ENCODE measurements at regions not wholly inside any gene's neighbourhood (a gene's known extent, or its start where the extent isn't known, plus 50 kb on each side); places are given as distances from the start of the nearest gene placed in this dataset.
A peak's percentile ranks its signal among the peaks of the same experiment; 100 is the strongest.

DNA sequence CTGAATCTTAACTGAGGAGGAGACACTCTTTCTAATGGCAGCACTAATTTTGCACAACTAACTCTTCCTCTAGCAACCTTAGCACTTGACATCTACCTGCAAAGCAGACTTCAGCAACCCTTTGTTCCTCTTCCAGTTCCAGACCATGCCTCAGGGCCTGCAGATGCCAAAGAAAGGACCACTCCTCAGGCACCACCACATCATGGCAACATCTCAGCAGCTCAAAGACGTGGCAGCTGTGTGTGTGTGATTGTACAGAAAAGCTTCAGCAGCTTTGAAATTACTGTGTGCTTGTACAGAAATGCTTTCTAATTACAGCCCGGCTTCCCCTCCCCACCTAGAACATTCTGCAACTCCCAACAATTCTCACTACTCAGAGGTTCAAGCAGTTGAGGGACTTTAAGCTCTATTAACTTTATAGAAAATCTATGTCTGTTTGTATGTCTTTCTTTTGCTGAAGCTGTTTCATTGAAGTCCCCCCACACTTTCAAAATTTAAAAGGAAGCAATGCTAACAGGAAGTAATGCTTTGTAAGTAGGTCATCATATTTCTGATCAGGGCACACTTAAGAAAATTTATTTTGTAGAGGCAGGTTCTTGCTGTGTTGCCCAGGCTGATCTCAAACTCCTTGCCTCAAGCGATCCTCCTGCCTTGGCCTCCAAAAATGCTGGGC lies 115.2 kb downstream of the CD47 start:
- Histone ChIP-seq H3K9ac (no peak overlapping the region), H3K27me3 (no peaks in the 10 kb centered on the region), H4K20me1 (no peaks in the 10 kb centered on the region), H3K4me2 (peak overlapping the region; percentile 36 to 72 (median 56)), H3K4me1 (peaks cover 29 to 45% (median 38%) of the 10 kb centered on the region in 10 experiments), H3K36me3 (no peaks in the 10 kb centered on the region), H3K9me3 (replicated peaks in 1 of 11) (no peaks in the 10 kb centered on the region), H3K4me3 (no peak overlapping the region), H3K27ac (no peak overlapping the region)
- TF ChIP-seq Cebpa-rat (IDR thresholded peaks at IDR 0.05), result no peak

DNA sequence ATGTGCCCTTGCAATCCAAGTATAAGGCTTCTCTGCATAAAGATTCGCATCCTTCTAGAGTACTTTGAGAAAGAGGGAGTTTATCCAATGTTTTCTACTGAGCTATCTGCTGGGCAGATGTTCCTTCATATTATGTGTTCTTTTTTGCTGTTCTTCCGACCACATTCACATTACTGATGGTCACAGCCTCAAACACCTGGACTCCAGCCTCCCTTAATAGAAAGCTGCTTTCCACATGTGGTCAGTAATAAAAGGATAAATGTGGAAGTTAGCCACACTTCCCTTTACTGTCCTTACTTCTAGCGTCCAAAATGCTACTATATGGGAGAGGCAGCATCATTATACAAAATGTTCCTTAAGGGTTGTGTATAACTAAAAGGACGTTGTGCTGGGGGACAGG lies 116.9 kb downstream of the CD47 start:
- H3K36me3 ChIP-seq, result no peaks in the 10 kb centered on the region
- H3K4me1 ChIP-seq, result peaks cover 22 to 51% (median 32%) of the 10 kb centered on the region in 10 experiments
- no peaks in the 10 kb centered on the region for H4K20me1 ChIP-seq
- no peak for TF ChIP-seq Cebpa-rat (IDR thresholded peaks at IDR 0.05)
- H3K27me3 ChIP-seq, result no peaks in the 10 kb centered on the region
- no peak overlapping the region for H3K27ac ChIP-seq
- no peaks in the 10 kb centered on the region for H3K9me3 ChIP-seq (replicated peaks in 1 of 11)
- H3K9ac ChIP-seq, result no peak overlapping the region
- H3K4me3 ChIP-seq, result no peak overlapping the region
- no peak overlapping the region for H3K4me2 ChIP-seq

DNA sequence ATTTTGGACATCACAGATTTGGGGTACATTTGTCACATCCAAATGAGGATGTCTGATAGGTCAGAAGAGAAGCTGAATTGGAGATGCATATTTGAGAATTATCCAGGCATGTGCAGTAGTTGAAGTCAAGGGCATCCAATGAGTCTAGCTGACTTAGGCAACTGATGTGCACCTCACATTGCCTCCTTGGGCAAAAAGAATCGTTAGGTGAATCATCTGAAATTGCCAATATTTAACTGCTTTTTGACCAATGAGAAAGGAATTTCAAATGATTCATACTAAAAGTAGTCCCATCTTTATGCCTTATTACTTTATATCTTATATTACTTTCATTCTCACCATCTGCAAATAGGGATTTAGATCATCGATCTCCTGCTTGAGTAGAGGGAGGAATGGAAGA lies 117.7 kb downstream of the CD47 start:
- no peaks in the 10 kb centered on the region for H3K9me3 ChIP-seq (replicated peaks in 1 of 11)
- H3K27ac ChIP-seq, result no peak overlapping the region
- no peak overlapping the region for H3K4me3 ChIP-seq
- H3K4me1 ChIP-seq, result peaks cover 14 to 43% (median 24%) of the 10 kb centered on the region in 10 experiments
- no peak overlapping the region for H3K9ac ChIP-seq
- TF ChIP-seq Cebpa-rat (IDR thresholded peaks at IDR 0.05), result no peak
- H3K36me3 ChIP-seq, result no peaks in the 10 kb centered on the region
- H4K20me1 ChIP-seq, result no peaks in the 10 kb centered on the region
- no peak overlapping the region for H3K4me2 ChIP-seq
- no peaks in the 10 kb centered on the region for H3K27me3 ChIP-seq

DNA sequence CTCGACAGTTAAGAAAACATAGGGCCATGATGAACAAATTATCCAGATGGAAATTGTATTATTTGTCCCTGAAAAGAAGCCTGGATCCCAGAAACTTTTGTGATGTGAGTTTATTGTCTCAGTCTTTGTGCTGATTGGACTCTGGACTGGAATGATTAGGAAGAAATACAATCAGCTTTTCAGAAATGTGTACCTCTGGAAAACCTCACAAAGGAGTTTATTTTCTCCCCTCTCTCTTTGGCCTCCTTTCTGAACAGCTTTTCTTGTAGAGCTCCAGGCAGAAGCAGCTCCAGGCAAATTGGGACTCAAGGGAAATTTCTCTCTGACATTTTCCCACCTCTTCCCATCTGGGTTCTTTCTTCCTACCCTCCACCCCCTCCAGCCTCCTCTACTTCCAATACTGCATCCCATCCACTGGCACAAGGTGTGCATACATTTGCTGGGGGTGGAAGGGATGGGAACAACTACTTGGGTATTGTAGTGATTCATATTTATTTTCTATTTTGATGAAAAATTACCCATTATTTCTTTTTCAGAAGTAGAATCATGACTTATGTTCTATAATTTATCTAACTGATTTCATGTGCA lies 119.7 kb downstream of the CD47 start:
- H3K4me1 ChIP-seq, result peaks cover 7 to 40% (median 8%) of the 10 kb centered on the region in 10 experiments
- no peaks in the 10 kb centered on the region for H3K27me3 ChIP-seq
- no peak overlapping the region for H3K4me3 ChIP-seq
- H3K9me3 ChIP-seq (replicated peaks in 1 of 11), result no peaks in the 10 kb centered on the region
- peak overlapping the region in 1 of 11 experiments; percentile 57; a peak in 2 of 22 replicates for H3K4me2 ChIP-seq
- H3K27ac ChIP-seq, result no peak overlapping the region
- no peak for TF ChIP-seq Cebpa-rat (IDR thresholded peaks at IDR 0.05)
- no peaks in the 10 kb centered on the region for H3K36me3 ChIP-seq
- no peak overlapping the region for H3K9ac ChIP-seq
- H4K20me1 ChIP-seq, result no peaks in the 10 kb centered on the region

DNA sequence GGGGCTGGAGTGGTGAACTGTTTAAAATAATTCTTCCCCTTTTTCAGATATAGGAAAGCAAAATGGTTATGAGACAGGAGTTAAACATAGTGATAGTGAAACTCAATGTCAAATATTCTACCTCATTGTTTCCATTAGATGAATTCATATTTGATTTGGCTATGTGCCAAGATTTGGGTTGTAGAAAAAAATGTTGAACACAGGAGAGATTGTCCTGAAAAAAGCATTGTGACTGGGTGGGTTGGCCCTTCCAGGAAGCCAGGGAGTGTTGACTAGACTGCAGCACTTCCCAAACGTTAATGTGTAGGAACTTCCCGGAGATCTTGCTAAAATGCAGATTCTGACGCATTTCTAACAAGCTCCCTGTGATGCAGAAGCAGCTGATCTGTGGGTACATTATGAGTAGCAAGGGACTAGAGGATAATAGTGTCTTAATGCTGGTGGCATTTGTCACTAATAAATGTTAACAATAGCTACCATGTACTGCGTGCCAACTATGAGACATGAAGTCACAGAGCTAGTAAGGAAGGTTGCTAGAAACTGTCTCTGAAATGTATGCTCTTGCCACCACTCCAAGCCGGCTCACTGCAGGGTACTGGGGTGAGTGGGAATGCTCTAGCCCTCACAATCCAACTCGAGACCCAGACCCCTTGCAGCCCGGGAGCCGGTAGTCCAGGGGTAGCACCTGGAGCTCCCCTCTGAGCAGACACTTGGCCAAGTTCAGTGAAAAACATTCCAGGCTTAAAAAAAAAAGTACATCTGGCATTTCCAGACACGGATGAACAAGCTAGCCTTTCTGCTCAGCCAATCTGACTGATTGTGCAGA lies 120.6 kb downstream of the CD47 start:
- no peak overlapping the region for H3K9ac ChIP-seq
- TF ChIP-seq Cebpa-rat (IDR thresholded peaks at IDR 0.05), result no peak

DNA sequence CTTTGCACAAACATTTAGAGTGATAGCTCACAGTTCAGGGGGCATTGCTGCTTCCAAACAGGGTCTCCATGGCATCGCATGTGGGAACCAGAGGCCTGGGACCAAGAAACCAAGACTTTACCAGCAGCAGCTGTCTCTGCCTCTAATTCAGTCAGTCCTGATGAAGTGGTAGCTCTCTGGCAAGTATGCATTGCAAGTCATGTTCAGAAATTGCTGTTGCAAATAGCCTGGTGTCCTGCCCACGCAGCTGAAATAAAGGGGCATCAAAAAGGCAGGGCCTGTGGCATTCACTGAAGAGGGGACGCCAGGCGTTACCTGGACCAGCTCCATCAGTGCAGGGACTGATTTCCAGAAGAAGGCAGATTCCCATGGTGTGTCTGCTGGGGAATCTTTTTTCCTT lies 121.3 kb downstream of the CD47 start:
- no peaks in the 10 kb centered on the region for H3K36me3 ChIP-seq
- no peaks in the 10 kb centered on the region for H3K27me3 ChIP-seq
- no peak overlapping the region for H3K27ac ChIP-seq
- no peak overlapping the region for H3K4me3 ChIP-seq
- H3K9me3 ChIP-seq (replicated peaks in 1 of 11), result no peaks in the 10 kb centered on the region
- no peak for TF ChIP-seq Cebpa-rat (IDR thresholded peaks at IDR 0.05)
- H3K4me2 ChIP-seq, result peak overlapping the region in 2 of 11 experiments; percentile 49 to 57; a peak in 2 of 22 replicates
- H4K20me1 ChIP-seq, result no peaks in the 10 kb centered on the region
- no peak overlapping the region for H3K9ac ChIP-seq
- peaks cover 0 to 42% (median 0%) of the 10 kb centered on the region in 10 experiments; a peak in 4 of 20 replicates for H3K4me1 ChIP-seq

More for the DNA sequence above, 120.6 kb downstream of the CD47 start:
- no peak overlapping the region for H3K4me3 ChIP-seq
- no peaks in the 10 kb centered on the region for H3K9me3 ChIP-seq (replicated peaks in 1 of 11)
- H3K27me3 ChIP-seq, result no peaks in the 10 kb centered on the region
- H3K27ac ChIP-seq, result peak overlapping the region in 1 of 11 experiments; percentile 24; a peak in 1 of 22 replicates
- H4K20me1 ChIP-seq, result no peaks in the 10 kb centered on the region
- H3K36me3 ChIP-seq, result no peaks in the 10 kb centered on the region
- peak overlapping the region in 2 of 11 experiments; percentile 49 to 57; a peak in 4 of 22 replicates for H3K4me2 ChIP-seq
- peaks cover 0 to 35% (median 0%) of the 10 kb centered on the region in 10 experiments; a peak in 4 of 20 replicates for H3K4me1 ChIP-seq

DNA sequence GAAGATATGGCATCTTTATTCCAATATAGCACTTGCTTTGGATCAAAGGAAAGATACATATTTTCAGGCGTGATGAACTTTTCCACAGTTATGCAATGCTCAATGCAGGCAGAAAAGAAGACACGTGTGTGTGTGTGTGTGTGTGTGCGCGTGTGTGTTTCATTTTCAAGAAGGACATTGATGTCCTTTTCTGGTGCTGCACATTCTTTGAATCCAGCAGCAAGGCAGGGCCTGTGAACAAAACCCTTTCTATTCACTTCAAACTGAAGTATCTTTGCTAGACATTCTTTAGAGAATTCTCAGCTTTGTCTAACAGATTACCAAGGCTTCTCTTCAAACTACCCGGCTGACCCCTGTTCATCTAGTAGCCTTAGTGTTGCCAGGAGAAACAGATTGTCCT lies 124.6 kb downstream of the CD47 start:
- Histone ChIP-seq H3K9ac (no peak overlapping the region), H3K4me2 (no peak overlapping the region), H3K36me3 (no peaks in the 10 kb centered on the region), H3K27me3 (no peaks in the 10 kb centered on the region), H4K20me1 (no peaks in the 10 kb centered on the region), H3K27ac (no peak overlapping the region), H3K4me1 (peaks cover 0 to 37% (median 0%) of the 10 kb centered on the region in 10 experiments; a peak in 4 of 20 replicates), H3K9me3 (replicated peaks in 1 of 11) (no peaks in the 10 kb centered on the region), H3K4me3 (no peak overlapping the region)
- no peak for TF ChIP-seq Cebpa-rat (IDR thresholded peaks at IDR 0.05)

DNA sequence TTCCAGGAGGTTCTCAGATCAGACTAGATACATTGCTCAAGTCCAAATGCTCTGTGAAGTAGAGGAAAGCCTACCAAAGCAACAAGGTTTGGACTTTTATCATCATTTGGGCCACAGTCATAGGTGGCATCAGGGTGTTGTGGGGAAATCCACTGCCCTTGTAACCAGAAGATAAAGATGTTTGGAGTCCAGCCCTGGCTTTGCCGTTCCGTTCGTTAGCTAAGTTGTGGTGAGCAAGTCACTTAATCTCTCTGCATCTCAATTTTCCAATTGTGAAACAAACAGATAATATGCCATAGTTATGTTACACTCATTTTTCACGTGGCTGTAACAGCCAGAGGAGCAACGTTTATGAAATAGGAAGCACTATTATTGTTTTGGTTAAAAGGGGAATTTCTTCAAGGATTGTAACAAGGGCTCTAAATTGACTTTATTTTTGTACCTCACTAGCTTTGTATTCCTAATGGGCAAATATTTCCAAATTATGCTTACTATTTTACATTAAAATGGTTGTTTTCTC lies 125.6 kb downstream of the CD47 start:
- H3K9me3 ChIP-seq (replicated peaks in 1 of 11), result peaks cover 0 to 4% (median 0%) of the 10 kb centered on the region in 11 experiments; a peak in 1 of 22 replicates
- H3K36me3 ChIP-seq, result no peaks in the 10 kb centered on the region
- H3K4me3 ChIP-seq, result no peak overlapping the region
- TF ChIP-seq Cebpa-rat (IDR thresholded peaks at IDR 0.05), result no peak
- H3K9ac ChIP-seq, result no peak overlapping the region
- peaks cover 0 to 32% (median 0%) of the 10 kb centered on the region in 10 experiments; a peak in 4 of 20 replicates for H3K4me1 ChIP-seq
- no peaks in the 10 kb centered on the region for H4K20me1 ChIP-seq
- peak overlapping the region in 2 of 11 experiments; percentile 4 to 60; a peak in 2 of 22 replicates for H3K4me2 ChIP-seq
- no peaks in the 10 kb centered on the region for H3K27me3 ChIP-seq
- H3K27ac ChIP-seq, result no peak overlapping the region

DNA sequence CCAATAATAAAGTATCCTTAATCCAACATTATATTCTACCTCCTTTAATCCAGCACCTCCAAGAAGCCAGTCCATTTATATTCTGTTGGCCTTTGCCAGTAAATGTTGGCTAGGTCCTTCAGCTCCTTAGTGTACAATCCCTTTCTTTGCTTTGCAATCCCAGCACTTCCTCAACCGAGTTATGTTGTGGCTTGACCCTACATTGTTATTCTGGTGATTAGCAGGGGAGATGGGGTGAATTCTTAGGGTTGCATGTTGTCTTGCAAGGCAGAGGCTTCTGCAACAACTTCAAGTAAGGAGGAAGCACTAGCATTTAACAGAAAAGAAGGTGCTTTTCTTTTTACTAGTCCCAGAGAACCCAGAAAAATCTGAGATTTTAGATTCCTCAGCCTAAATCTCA lies 127.2 kb downstream of the CD47 start:
- no peaks in the 10 kb centered on the region for H3K27me3 ChIP-seq
- H3K9me3 ChIP-seq (replicated peaks in 1 of 11), result peaks cover 0 to 4% (median 0%) of the 10 kb centered on the region in 11 experiments; a peak in 1 of 22 replicates
- no peaks in the 10 kb centered on the region for H4K20me1 ChIP-seq
- H3K36me3 ChIP-seq, result no peaks in the 10 kb centered on the region
- H3K4me3 ChIP-seq, result no peak overlapping the region
- H3K9ac ChIP-seq, result no peak overlapping the region
- H3K27ac ChIP-seq, result no peak overlapping the region
- H3K4me2 ChIP-seq, result peak overlapping the region in 1 of 11 experiments; percentile 11; a peak in 2 of 22 replicates
- no peak for TF ChIP-seq Cebpa-rat (IDR thresholded peaks at IDR 0.05)
- H3K4me1 ChIP-seq, result peaks cover 0 to 25% (median 0%) of the 10 kb centered on the region in 10 experiments; a peak in 4 of 20 replicates

All from BLaER1 treated with 17β-estradiol and CSF1 and Interleukin-3, amounts not matched to agents 10 nM and 100 nM (cell line).